HCT116 (cell line): ENCODE measurements at regions not wholly inside any gene's neighbourhood (a gene's known extent, or its start where the extent isn't known, plus 50 kb on each side); places are given as distances from the start of the nearest gene placed in this dataset.

ENCODE experiments used
- CBX3 ChIP-seq: IDR thresholded peaks from 2 replicates; pipeline ENCODE4 v1.6.1; 2012; ENCODE audit warnings: low read depth
- CEBPB ChIP-seq: IDR thresholded peaks from 2 replicates; pipeline ENCODE4 v1.6.1; 2012; ENCODE audit warnings: low read depth
- CTCF ChIP-seq, 3 experiments: fragments of 200-600 bp in 1 of 3; sonication (generic) in 1 of 3; IDR thresholded peaks in 2 of 3; conservative IDR thresholded peaks in 1 of 3; 2 replicates each; pipeline ENCODE4 v1.5.1; 2012 to 2017; ENCODE audit warnings: low read depth in 2 of 3, low read length in 2 of 3, antibody characterized with exemption in 1 of 3, borderline replicate concordance in 1 of 3, control low read depth in 1 of 3, mild to moderate bottlenecking in 1 of 3, mixed read lengths in 1 of 3, mixed run types in 1 of 3, moderate library complexity in 1 of 3; ENCODE audit not compliant: insufficient read depth in 1 of 3
- EZH2 ChIP-seq: fragments of 200-600 bp; sonication (generic); IDR thresholded peaks from 2 replicates; pipeline ENCODE4 v1.6.1; 2017; ENCODE audit warnings: antibody characterized with exemption, mixed run types
- JUND ChIP-seq: IDR thresholded peaks from 2 replicates; pipeline ENCODE4 v1.6.1; 2012
- POLR2A ChIP-seq: IDR thresholded peaks from 2 replicates; pipeline ENCODE4 v1.7.0; 2011; ENCODE audit warnings: borderline replicate concordance; ENCODE audit not compliant: insufficient read depth, insufficient read length; ENCODE audit errors: extremely low read depth
- POLR2AphosphoS5 ChIP-seq: IDR thresholded peaks from 2 replicates; pipeline ENCODE4 v1.6.1; 2011; ENCODE audit warnings: mild to moderate bottlenecking, low read depth, low read length, moderate library complexity
- TCF7L2 ChIP-seq: IDR thresholded peaks from 2 replicates; pipeline ENCODE4 v1.7.0; 2011; ENCODE audit warnings: borderline replicate concordance, inconsistent platforms; ENCODE audit not compliant: insufficient read depth, insufficient read length; ENCODE audit errors: extremely low read depth
- YY1 ChIP-seq: IDR thresholded peaks from 2 replicates; pipeline ENCODE4 v1.6.1; 2011; ENCODE audit warnings: low read length, low read depth, moderate library complexity, mild to moderate bottlenecking; ENCODE audit not compliant: insufficient replicate concordance; ENCODE audit errors: extremely low read depth
- ZNF274 ChIP-seq: fragments of 200-500 bp; sonication (Bioruptor generic); IDR thresholded peaks from 2 replicates; pipeline ENCODE4 v1.6.1; 2014; ENCODE audit warnings: mild to moderate bottlenecking, low read depth, low read length, inconsistent platforms

- no peak for TF ChIP-seq POLR2A
- TF ChIP-seq CTCF (IDR thresholded peaks at IDR 0.05 in 2 of 3, conservative IDR thresholded peaks at IDR 0.05 in 1 of 3; ENCODE audit: borderline replicate concordance in 1 of 3, insufficient read depth in 1 of 3, low read depth in 2 of 3, low read length in 2 of 3), result no peak
- TF ChIP-seq CEBPB, result no peak
- TF ChIP-seq TCF7L2, result no peak
- TF ChIP-seq POLR2AphosphoS5, result no peak
- no peak for TF ChIP-seq CBX3
- TF ChIP-seq YY1, result no peak
- TF ChIP-seq EZH2, result no peak
- TF ChIP-seq JUND, result no peak
- TF ChIP-seq ZNF274, result no peak
These were observed 585.6 kb downstream of the UTRN start for GRCh38 chr6:144870782-144871181.
